ENCODE measurements at regions not wholly inside any gene's neighbourhood (a gene's known extent, or its start where the extent isn't known, plus 50 kb on each side); places are given as distances from the start of the nearest gene placed in this dataset.
A peak's percentile ranks its signal among the peaks of the same experiment; 100 is the strongest.
"Not testable (repeated sequence)": the region's sequence is repeated elsewhere in the genome, so short reads cannot be mapped to it uniquely, and the experiment has no call there.

DNA sequence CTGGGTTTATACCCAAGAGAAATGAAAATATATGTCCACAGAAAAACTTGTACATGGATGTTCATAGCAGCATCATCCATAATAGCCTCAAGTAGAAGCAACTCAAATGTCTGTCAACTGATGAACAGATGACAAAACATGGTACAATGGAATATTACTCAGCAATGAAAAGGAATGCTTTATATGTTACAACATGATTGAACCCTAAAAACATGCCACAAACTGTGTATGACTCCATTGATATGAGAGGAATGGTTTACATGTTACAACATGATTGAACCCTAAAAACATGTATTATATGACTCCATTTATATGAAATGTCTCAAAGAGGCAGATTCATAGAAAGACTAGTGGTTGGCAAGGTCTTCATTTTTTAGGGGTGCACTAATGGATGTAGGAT, 104.8 kb downstream of the LAT start:
- H3K9me3 ChIP-seq (ENCODE audit: control insufficient read depth, low read depth, low read length); H3K4me1 ChIP-seq (ENCODE audit: control insufficient read depth, low read depth, low read length); H3K4me3 ChIP-seq (ENCODE audit: low read length); H3K9ac ChIP-seq (ENCODE audit: low read length); H3K27ac ChIP-seq (ENCODE audit: low read length); H3K36me3 ChIP-seq (ENCODE audit: control insufficient read depth, low read depth, low read length); H3K27me3 ChIP-seq (ENCODE audit: control insufficient read depth, insufficient read depth, low read length): not testable (repeated sequence)

GRCh38 chr16:29087673-29088072, 102.8 kb downstream of the LAT start:
- H3K27me3 ChIP-seq (ENCODE audit: control insufficient read depth, insufficient read depth, low read length); H3K4me3 ChIP-seq (ENCODE audit: low read length); H3K4me1 ChIP-seq (ENCODE audit: control insufficient read depth, low read depth, low read length); H3K36me3 ChIP-seq (ENCODE audit: control insufficient read depth, low read depth, low read length); H3K9ac ChIP-seq (ENCODE audit: low read length); H3K9me3 ChIP-seq (ENCODE audit: control insufficient read depth, low read depth, low read length); H3K27ac ChIP-seq (ENCODE audit: low read length): not testable (repeated sequence)

DNA sequence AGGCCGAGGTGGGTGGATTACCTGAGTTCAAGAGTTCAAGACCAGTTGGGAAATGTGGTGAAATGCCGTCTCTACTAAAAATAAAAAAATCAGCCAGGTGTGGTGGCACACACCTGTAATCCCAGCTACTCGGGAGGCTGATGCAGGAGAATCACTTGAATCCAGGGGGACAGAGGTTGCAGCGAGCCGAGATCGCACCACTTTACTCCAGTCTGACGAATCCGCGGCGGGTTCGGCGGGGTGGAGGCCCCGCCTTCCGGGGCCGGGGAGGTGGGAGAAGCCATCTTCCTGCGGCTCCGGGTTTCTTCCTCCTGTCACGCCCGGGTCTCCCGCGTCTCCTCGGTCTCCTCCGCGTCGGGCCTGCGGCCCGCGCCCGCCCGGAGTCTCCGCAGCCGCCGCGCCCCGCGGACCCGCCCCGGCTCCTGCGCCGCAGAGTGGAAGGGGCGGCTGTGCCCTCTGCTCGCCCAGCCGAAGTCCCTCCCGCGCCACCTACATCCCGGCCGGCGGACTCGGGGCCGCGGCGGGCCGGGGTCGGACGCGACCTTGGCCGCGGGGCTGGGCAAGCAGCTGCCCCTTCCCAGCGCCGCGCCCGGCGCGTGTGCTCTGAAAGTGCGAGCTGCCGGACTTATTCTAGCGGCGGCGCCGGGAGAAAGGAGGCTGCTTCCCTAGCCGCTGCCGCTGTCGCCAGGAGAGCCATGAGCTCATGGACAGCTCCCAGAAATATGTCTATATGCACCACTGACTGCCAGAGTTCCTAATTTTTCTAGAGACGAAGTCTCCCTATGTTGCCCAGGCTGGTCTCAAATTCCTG, 97.2 kb downstream of the LAT start:
- H3K4me3 ChIP-seq (ENCODE audit: low read length): peak overlapping the region; percentile 27
- not testable (repeated sequence) for H3K27ac ChIP-seq (ENCODE audit: low read length); H3K36me3 ChIP-seq (ENCODE audit: control insufficient read depth, low read depth, low read length); H3K4me1 ChIP-seq (ENCODE audit: control insufficient read depth, low read depth, low read length); H3K9me3 ChIP-seq (ENCODE audit: control insufficient read depth, low read depth, low read length); H3K9ac ChIP-seq (ENCODE audit: low read length); H3K27me3 ChIP-seq (ENCODE audit: control insufficient read depth, insufficient read depth, low read length)

- H3K36me3 ChIP-seq (ENCODE audit: control insufficient read depth, low read depth, low read length); H3K4me1 ChIP-seq (ENCODE audit: control insufficient read depth, low read depth, low read length); H3K27me3 ChIP-seq (ENCODE audit: control insufficient read depth, insufficient read depth, low read length); H3K4me3 ChIP-seq (ENCODE audit: low read length); H3K9me3 ChIP-seq (ENCODE audit: control insufficient read depth, low read depth, low read length); H3K27ac ChIP-seq (ENCODE audit: low read length); H3K9ac ChIP-seq (ENCODE audit: low read length): not testable (repeated sequence)
These were observed 89.9 kb downstream of the LAT start for GRCh38 chr16:29074554-29075402.

GRCh38 chr16:29062235-29062634, 77.4 kb downstream of the LAT start:
- H3K9ac ChIP-seq (ENCODE audit: low read length); H3K4me3 ChIP-seq (ENCODE audit: low read length); H3K9me3 ChIP-seq (ENCODE audit: control insufficient read depth, low read depth, low read length); H3K4me1 ChIP-seq (ENCODE audit: control insufficient read depth, low read depth, low read length); H3K27me3 ChIP-seq (ENCODE audit: control insufficient read depth, insufficient read depth, low read length); H3K36me3 ChIP-seq (ENCODE audit: control insufficient read depth, low read depth, low read length); H3K27ac ChIP-seq (ENCODE audit: low read length): not testable (repeated sequence)

DNA sequence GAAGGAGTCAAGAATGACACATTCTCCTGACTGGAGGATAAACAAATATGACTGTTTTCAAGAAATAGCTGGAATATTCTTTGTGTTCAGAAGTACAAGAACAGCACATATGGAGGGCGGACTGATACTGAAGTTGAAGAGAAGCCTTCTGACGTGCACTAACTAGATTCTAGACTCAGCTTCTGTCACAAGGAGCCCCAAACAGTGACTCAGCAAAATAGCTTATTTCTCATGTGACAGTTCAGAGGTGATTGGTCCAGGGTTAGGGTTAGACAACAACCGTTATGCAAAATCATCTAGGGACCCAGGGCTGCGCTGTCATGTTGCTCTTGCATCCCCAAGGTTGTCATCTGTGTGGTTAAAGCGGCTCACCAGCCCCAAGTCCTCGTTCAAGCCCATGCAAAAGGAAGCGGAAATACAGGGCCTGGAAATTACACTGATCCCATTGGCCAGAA, 76.6 kb downstream of the LAT start:
- not testable (repeated sequence) for H3K36me3 ChIP-seq (ENCODE audit: control insufficient read depth, low read depth, low read length); H3K27me3 ChIP-seq (ENCODE audit: control insufficient read depth, insufficient read depth, low read length); H3K4me3 ChIP-seq (ENCODE audit: low read length); H3K27ac ChIP-seq (ENCODE audit: low read length); H3K9me3 ChIP-seq (ENCODE audit: control insufficient read depth, low read depth, low read length); H3K4me1 ChIP-seq (ENCODE audit: control insufficient read depth, low read depth, low read length); H3K9ac ChIP-seq (ENCODE audit: low read length)

- H3K9ac ChIP-seq (ENCODE audit: low read length); H3K4me3 ChIP-seq (ENCODE audit: low read length); H3K4me1 ChIP-seq (ENCODE audit: control insufficient read depth, low read depth, low read length); H3K9me3 ChIP-seq (ENCODE audit: control insufficient read depth, low read depth, low read length); H3K27ac ChIP-seq (ENCODE audit: low read length); H3K27me3 ChIP-seq (ENCODE audit: control insufficient read depth, insufficient read depth, low read length); H3K36me3 ChIP-seq (ENCODE audit: control insufficient read depth, low read depth, low read length): not testable (repeated sequence)
These were observed 75.4 kb downstream of the LAT start for GRCh38 chr16:29060022-29060810.

GRCh38 chr16:29059575-29059974, 74.7 kb downstream of the LAT start:
- H3K27ac ChIP-seq (ENCODE audit: low read length): not testable (repeated sequence)

More at GRCh38 chr16:29059575-29059974, 74.7 kb downstream of the LAT start:
- not testable (repeated sequence) for H3K36me3 ChIP-seq (ENCODE audit: control insufficient read depth, low read depth, low read length); H3K27me3 ChIP-seq (ENCODE audit: control insufficient read depth, insufficient read depth, low read length); H3K9ac ChIP-seq (ENCODE audit: low read length); H3K9me3 ChIP-seq (ENCODE audit: control insufficient read depth, low read depth, low read length); H3K4me3 ChIP-seq (ENCODE audit: low read length); H3K4me1 ChIP-seq (ENCODE audit: control insufficient read depth, low read depth, low read length)

All from iPS-18a (cell line).